ENCODE measurements at regions not wholly inside any gene's neighbourhood (a gene's known extent, or its start where the extent isn't known, plus 50 kb on each side); places are given as distances from the start of the nearest gene placed in this dataset.

GRCh38 chrX:68947882-68948605, 119.2 kb downstream of the EFNB1 start:
- DNase-seq (ENCODE audit: low read depth), result no peak

GRCh38 chrX:68945603-68946228, 116.9 kb downstream of the EFNB1 start:
- DNase-seq (ENCODE audit: low read depth), result no peak

- no peak for DNase-seq (ENCODE audit: low read depth)
Observed at GRCh38 chrX:68945081-68945602, 116.3 kb downstream of the EFNB1 start.

GRCh38 chrX:68944211-68944610, 115.4 kb downstream of the EFNB1 start:
- DNase-seq (ENCODE audit: low read depth), result no peak

- DNase-seq (ENCODE audit: low read depth), result no peak
Observed at GRCh38 chrX:68942840-68943239, 114.0 kb downstream of the EFNB1 start.

DNA sequence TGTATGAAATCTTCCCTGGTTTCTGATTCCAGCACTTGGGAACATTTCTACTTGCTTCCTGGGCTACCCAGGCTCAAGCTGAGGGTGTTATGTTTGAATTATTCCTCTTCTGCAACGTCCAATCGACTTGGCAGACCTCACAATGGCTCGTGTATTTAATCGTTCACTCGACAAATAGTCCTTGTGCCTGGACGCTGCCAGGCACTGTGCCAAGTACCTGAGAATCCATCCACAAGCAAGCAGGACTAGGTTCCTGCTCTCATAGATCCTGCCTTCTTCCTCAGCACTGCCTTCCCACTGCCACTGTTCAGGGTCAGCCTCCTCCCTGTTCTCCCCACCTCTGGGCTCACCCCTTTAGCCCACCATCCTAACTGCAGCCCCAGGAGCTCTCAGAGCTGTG, 113.3 kb downstream of the EFNB1 start:
- no peak for DNase-seq (ENCODE audit: low read depth)

DNA sequence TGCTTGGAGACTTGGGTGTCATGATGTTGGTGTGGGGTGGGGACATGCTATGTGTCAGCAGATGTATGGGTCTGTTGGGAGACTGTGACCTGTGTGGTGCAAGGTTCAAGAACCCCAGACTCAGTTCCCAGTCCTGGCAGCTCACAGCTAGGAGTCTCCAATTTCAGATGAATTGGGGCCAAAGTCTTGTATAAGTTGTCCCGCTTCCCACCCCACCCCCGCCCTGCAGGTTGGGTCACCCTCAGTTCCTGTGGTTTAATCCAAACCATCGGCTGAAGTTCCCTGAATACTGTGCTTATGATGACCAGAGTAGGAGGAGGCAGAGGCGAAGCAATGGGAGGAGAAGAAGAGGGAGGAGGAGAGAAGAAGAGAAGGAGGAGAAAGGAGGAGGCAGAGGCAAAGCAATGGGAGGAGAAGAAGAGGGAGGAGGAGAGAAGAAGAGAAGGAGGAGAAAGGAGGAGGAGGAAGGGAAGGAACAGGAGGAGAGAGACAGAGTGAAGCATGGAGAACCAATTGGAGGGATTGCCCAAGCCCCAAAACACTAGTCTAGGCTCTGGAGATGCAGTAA, 112.6 kb downstream of the EFNB1 start:
- no peak for DNase-seq (ENCODE audit: low read depth)

- no peak for DNase-seq (ENCODE audit: low read depth)
Observed at GRCh38 chrX:68940601-68941000, 111.8 kb downstream of the EFNB1 start.

- DNase-seq (ENCODE audit: low read depth), result no peak
Observed at GRCh38 chrX:68939868-68940267, 111.0 kb downstream of the EFNB1 start.

GRCh38 chrX:68938244-68939004, 109.6 kb downstream of the EFNB1 start:
- no peak for DNase-seq (ENCODE audit: low read depth)

- DNase-seq (ENCODE audit: low read depth), result no peak
Observed at GRCh38 chrX:68937581-68937980, 108.8 kb downstream of the EFNB1 start.

DNA sequence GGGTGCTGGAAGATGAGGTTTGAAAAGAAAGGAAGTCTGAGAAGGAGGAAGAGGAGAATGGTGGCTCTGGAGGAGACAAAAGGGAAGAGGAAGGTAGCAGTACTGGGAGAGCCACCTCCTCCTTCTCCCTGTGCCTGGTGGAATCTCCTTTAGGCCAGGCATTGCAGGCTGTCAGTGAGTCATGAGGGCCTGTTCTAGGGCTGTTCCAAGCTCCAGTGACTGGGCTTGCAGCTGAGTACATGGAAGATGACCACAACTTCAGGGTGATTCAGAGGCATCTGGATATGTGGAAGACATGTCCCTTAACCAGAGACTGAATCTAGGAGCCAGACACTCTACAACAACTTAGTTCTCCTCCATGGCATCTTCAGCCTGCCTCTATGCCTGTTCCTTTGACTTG, 107.8 kb downstream of the EFNB1 start:
- DNase-seq (ENCODE audit: low read depth), result no peak

GRCh38 chrX:68936126-68936525, 107.3 kb downstream of the EFNB1 start:
- no peak for DNase-seq (ENCODE audit: low read depth)

GRCh38 chrX:68935362-68935761, 106.5 kb downstream of the EFNB1 start:
- no peak for DNase-seq (ENCODE audit: low read depth)

GRCh38 chrX:68934922-68935321, 106.1 kb downstream of the EFNB1 start:
- DNase-seq (ENCODE audit: low read depth), result no peak

GRCh38 chrX:68934421-68934820, 105.6 kb downstream of the EFNB1 start:
- DNase-seq (ENCODE audit: low read depth), result no peak

- no peak for DNase-seq (ENCODE audit: low read depth)
Observed at GRCh38 chrX:68932611-68933010, 103.8 kb downstream of the EFNB1 start.

DNA sequence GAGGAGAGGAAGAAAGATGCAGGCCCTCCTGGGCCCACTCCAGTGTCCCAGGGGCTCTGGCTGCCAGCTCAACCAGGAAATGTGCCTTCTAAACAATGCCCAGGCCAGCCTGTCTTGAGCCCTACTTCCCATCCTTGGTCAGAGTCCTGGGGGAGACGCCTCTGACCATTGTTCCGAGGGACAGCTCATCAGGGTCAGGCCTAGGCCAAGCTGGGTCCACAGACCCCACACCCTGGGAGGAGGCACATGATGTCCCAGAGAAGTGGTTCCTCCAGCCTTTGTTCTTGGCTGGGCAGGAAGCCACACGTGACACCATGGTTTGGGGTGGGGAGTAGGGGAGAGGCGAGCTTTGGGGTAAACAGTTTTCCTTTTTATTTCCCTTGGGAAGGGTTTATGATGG, 102.5 kb downstream of the EFNB1 start:
- DNase-seq (ENCODE audit: low read depth), result no peak

DNA sequence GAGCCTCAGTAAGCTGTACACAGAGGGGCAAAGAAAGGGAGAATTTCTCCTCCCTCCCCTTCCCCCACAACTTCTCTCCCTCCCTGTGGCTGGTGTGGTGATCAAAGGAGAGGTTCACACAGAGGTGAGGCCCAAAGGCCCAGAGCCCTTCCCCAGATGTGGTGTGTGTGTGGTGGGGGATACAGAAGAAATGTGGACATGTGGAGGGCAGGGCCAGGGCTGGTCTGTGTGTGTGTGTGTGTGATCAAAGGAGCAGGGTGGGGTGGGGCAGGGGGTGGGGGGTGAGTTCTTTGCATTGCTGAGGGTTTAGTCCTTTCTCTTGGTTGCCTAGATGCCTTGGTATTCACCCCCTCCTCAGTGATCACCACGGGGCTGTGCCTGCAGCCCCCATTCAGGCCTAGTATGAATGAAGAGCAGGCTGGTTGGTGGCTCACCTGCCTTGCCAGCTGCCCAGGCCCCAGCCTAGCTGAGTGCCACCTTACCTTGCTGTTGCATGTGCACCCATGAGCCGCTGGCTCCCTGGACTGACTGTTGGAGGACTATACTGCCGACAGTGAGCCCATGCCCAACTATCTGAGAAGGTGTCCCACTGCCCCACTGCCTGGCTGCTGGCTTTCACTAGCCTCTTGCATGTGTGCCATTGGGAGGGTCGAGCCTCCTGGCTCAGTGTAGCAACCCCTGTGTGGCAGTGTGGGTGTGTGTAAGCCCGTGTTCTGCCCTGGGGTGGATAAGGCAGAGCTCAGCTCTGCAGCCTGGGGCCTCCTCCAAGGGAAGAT, 101.9 kb downstream of the EFNB1 start:
- no peak for DNase-seq (ENCODE audit: low read depth)

DNA sequence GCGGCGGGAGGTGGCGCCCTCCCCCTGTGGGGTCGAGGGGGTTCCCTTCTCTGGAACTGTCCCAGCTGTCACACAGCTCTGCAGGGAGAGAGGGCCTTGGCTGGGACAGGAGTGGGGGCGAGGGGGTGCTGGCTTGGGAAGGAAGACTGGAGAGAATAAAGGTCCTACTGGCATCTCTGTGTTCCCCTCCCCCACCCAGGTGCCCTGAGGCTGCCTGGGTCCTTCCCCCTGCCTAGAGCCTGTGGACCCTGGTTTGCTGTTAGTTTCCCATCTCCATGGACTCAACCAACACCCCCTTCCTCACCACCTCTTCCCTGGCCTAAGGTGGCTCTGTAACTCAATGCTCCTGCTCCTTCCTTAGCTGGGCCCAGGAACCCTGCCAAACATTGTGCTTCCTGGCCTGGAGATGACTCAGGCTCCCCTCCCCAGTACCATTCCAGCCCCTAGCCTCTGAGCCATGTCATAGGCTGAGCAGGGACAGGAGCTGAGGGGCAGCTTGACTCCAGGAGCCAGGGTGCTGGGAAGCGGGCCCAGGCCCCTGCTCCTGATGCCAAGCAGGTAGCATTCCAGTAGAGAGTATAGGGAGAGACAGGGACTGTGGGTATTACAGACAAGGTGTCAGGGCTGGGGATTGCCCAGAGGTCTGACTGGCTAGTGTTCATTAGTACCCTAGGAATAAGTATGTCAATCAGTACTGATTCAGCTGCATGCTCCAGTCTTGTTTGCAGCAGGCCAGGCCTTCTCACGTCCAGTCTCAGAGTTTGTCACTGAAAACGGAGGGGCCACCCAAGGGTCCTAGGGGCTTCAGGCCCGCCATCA, 100.7 kb downstream of the EFNB1 start:
- no peak for DNase-seq (ENCODE audit: low read depth)

- DNase-seq (ENCODE audit: low read depth), result no peak
Observed at GRCh38 chrX:68928401-68928800, 99.6 kb downstream of the EFNB1 start.
